H4 (cell line): ENCODE measurements at regions not wholly inside any gene's neighbourhood (a gene's known extent, or its start where the extent isn't known, plus 50 kb on each side); places are given as distances from the start of the nearest gene placed in this dataset.

Experiments used
- DNase-seq: peaks from one replicate; pipeline ENCODE4 v3.0.0-alpha.2; 2015; ENCODE audit warnings: low spot score

DNA sequence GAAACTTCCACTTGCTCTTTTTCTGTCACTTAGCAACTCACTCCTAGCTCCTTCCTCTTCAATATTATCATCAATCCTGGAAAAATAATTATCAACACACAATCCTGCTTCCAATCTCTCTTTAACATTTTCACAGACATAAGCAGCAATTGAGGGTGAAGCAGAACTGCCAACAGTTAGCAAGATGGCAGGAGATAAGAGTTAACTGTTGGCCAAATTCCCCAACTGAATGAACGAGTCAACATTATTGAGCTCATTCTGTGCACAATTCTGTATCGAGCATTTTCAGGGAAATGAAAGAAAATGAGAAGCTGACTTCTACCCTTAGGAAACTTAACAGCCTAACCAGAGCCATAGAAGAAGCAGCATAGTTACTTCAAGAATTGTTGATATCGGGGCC is 152.0 kb downstream of the KCNA5 start:
- DNase-seq, result no peak

DNA sequence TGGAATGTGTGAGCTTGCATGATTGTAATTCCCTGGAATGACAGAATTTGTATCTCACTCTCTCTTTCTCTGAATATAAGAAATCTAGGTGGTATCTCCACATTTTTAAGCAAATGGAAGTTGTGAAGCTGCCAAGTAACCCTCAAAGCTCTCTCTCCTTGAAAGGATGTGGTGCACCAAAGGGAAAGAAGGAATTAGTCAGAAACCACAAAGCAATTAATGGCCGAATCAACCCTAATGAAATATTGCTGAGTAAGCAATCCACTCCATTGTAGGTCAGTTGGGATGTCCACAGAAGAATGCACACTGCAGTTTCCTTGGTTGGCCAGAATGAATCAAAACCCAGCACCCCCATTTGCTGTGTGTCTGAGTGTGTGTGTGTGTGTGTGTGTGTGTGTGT is 153.5 kb downstream of the KCNA5 start:
- DNase-seq, result peak; percentile 62

DNA sequence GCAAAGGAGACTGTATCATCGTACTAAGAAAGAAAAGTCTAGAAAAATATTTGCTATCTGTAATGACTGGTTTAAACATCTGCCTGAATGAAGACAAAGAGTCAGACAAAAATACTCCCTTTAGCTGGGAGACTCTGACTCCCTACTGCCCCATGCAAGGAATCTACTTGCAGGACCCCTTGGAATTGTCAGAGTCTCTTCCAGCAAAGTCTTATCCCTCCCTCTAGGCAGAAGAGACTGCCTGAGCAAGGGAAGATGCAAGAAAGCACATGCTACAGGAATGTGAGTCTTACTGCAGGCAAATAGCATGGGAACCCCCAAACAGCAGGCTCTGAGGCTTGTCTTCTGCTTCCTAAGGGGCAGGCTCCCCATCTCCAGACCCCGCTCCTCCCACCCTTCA is 154.0 kb downstream of the KCNA5 start:
- no peak for DNase-seq

DNA sequence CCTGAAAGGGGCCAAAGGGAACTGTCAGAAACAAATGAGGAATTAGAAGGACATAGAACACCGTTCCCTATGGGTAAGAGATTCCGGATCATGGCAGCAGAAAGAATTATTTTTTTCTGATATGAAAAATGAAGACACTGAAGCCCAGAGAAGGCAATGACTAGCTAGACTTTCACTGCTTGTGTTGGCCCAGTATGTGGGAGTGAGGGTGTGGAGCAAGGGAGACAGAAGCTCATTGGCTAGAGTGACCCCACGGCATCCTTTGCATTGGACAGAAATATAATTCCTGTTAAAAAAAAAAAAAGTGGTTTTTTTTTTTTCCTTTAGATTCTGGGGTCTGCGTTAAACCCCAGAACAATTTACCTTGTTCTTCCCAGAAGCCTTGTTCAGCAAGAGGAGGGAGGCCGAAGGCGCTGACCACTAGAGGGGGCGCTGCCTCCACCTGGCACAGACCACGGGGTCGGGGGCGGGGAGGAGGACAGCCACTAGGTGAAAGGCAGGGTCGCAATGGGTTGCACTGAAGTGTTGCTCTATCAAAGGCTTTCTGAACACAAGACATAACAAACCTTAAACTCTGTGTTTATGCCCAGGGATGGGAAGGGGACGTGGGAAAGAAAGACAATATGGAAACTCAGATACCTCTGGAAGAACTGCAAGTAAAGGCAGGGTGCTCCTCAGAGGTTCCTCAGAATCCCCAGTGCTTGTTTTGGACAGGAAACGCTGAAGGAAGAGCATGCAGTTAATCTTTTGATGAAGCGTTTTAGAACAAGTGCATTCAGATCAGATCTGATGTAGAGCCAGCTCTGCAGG is 156.8 kb downstream of the KCNA5 start:
- peak; percentile 55 for DNase-seq

DNA sequence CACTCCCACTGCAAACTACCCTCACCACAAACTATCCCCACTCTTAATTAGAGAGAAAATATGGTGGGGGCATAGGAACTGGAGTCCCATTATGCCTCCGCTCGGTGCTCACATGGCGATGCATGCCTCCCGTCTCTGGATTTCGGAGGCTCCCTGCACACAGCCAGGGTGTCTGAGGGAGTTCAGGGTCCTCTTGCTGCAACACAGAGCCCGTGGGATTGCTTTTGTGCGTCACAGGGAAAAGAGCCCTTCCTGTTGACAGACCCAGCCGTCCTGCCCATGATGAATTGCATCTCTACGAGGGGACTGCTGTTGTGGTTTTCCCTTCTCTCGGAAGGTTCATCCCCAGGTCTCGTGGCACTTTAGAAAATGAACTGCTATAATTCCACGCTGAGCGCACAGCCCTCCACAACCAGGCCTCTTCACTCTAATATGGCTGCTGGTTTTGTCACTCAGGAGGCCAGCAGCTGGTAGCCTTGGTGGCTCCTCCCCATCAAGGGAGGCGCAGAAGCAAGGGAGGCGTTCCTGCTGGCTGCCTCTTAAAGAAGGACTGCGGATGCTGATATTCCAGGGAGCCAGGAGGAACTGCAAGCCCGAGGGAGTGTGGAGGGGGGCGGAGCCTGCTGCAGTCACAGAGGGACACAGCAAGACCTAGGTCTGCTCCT is 158.0 kb downstream of the KCNA5 start:
- DNase-seq, result peak; percentile 38

DNA sequence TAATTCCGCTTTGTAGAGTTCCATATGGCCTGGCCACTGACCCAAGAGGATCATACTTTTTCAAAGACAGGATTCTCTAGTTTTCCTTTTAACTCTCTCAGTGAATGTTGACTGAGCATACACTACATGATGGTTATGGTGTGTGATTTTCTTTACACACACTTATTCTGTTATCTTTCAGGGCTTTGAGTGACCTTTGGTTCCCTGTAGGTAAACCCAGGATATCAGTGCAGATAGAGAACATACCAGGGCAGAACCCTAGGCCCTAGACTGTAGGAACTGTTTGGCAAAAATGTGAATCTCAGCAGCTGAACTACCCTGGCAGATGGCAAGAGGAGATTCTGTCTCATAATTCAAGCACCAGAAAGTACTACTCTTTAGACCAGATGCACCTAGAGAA is 159.6 kb downstream of the KCNA5 start:
- DNase-seq, result no peak

GRCh38 chr12:5203720-5204119 is 160.0 kb downstream of the KCNA5 start:
- DNase-seq, result no peak

DNA sequence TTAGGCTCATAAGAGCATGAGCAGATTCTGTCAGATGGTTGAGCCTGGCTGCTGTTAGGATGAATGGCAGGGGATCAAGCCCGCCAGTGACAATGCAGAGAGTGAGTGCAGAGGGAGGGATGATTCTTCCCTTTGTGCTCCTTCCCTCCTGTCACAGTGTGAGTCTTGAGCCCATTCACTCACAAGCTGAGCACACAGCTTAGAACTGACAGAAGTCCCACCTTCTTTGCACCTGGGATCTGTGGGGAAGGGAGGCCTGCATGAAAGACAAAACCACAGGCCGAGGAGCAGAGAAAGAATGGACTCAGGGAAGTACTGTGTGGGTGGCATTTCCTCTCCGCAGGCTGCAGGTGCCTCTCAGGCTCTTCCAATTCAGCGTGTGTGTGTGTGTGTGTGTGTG is 160.6 kb downstream of the KCNA5 start:
- DNase-seq, result no peak

- DNase-seq, result no peak
Measured at GRCh38 chr12:5204831-5205230, 161.2 kb downstream of the KCNA5 start.

- DNase-seq, result no peak
Measured at GRCh38 chr12:5206401-5207175, 162.9 kb downstream of the KCNA5 start.

- no peak for DNase-seq
Measured at GRCh38 chr12:5210179-5210922, 166.7 kb downstream of the KCNA5 start.

DNA sequence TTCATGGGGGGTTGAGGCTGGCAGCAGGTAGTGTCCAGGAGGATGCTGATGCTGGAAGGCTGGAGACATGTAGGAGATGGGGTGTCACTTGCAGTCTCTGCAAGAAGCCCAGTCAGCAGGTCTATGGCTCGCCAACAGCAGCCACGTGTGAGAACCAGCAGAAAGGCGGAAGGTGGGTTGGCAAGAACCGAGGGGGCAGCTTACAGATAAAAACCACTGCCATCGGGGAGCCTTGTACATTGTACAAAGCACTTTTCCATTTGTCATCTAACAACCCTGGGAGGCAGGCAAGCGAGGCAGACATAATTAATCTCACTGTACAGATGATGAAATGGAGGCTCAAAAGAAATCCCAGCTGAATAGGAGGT is 167.2 kb downstream of the KCNA5 start:
- no peak for DNase-seq

GRCh38 chr12:5213336-5213735 is 169.7 kb downstream of the KCNA5 start:
- no peak for DNase-seq

- DNase-seq, result no peak
Measured at GRCh38 chr12:5213990-5214389, 170.3 kb downstream of the KCNA5 start.

DNA sequence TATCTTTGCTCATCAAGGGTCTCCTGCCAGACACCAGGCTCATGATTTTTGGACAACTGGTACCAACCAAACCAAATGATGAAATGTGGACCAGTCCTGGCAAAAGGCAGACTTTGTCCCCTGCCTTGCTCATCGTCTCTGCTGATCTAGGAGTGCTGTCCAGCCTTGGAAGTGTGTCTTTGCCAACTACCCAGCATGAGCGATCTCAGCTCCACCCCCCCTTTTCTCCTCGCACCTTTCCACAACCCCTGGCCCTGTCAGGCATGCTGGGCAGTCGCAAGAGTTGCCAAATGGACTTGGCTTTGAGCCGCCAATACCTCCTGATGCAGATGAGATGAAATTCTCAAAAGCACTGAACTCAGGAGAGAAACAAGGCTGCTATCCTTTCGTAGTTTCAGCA is 174.3 kb downstream of the KCNA5 start:
- no peak for DNase-seq

DNA sequence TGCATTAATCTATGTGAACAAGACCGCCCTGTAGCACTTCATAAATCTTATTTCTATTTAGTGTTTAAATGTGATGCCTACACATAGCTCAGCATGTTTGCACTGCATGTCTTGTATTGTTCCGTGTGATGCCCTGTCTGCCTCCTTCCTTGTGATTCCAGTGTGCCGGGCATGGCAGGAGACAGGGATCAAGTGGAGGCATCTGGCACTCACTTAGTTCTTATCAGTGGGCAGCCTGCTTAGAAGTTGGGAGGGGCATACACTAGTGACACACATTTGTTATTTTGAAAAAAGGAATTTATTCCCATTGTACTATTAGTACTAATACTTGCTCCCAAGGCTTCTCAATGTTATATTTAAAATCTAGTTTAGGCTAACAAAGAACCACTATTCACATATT is 176.4 kb downstream of the KCNA5 start:
- DNase-seq, result no peak

GRCh38 chr12:5220835-5221234 is 177.2 kb downstream of the KCNA5 start:
- DNase-seq, result peak; percentile 33

- DNase-seq, result no peak
Measured at GRCh38 chr12:5222011-5222461, 178.4 kb downstream of the KCNA5 start.

GRCh38 chr12:5222729-5223128 is 179.1 kb downstream of the KCNA5 start:
- DNase-seq, result no peak

GRCh38 chr12:5223881-5224280 is 180.2 kb downstream of the KCNA5 start:
- no peak for DNase-seq

- no peak for DNase-seq
Measured at GRCh38 chr12:5226581-5226980, 182.9 kb downstream of the KCNA5 start.
